GM12878 (cell line): ENCODE measurements at regions not wholly inside any gene's neighbourhood (a gene's known extent, or its start where the extent isn't known, plus 50 kb on each side); places are given as distances from the start of the nearest gene placed in this dataset.

Experiments
- ATAC-seq: fragments of 200-7000 bp; cut with Tn5 transposase; 3 replicates; pipeline ENCODE4 v1.9.1; 2020; ENCODE audit warnings: mild to moderate bottlenecking, moderate library complexity
- BruUV-seq: library from RNA; stranded (reverse); fragments of 400-500 nt; replicated peaks from 2 replicates; lab custom pipeline; 2021; lab: Mats Ljungman, UMichigan
- CTCF ChIA-PET: fragments of 300-600 bp; sonication (Branson Sonifier 250); formaldehyde crosslinking; extraction: SDS; loops from one replicate; lab custom pipeline; 2021; ENCODE audit warnings: inconsistent platforms; lab: Yijun Ruan, JAX
- POLR2A ChIA-PET: fragments of 350-600 bp; formaldehyde crosslinking; extraction: SDS; loops from one replicate; lab custom pipeline; 2021; ENCODE audit warnings: inconsistent platforms; lab: Charles Lee
- RAD21 ChIA-PET: fragments of 300-600 bp; sonication (Branson Sonifier 250); formaldehyde crosslinking; loops from one replicate; lab custom pipeline; 2023; ENCODE audit warnings: antibody characterized with exemption; ENCODE audit not compliant: unreplicated experiment; lab: Charles Lee
- SMC1A ChIA-PET: fragments of 300-600 bp; sonication (Branson Sonifier 250); formaldehyde crosslinking; loops from one replicate; lab custom pipeline; 2023; ENCODE audit not compliant: unreplicated experiment, uncharacterized antibody; lab: Charles Lee
- DNase-seq: peaks from one replicate; pipeline ENCODE4 v3.0.0-alpha.2; 2011; ENCODE audit warnings: low read depth, low spot score
- FAIRE-seq: peaks from 3 replicates; lab custom pipeline; 2011; peaks lifted over from hg19 to GRCh38; lab: Jason Lieb, UNC
- H2AFZ ChIP-seq: 2 replicates; pipeline ENCODE4 v1.6.0; 2011; ENCODE audit warnings: low read depth, low read length, control low read depth; ENCODE audit not compliant: control insufficient read depth
- H3K27ac ChIP-seq: 2 replicates; pipeline ENCODE4 v1.5.1; 2011; ENCODE audit warnings: control low read depth; ENCODE audit not compliant: control insufficient read depth, insufficient read depth
- H3K27me3 ChIP-seq, 2 experiments: replicated peaks in 1 of 2; 2 replicates each; pipeline versions ENCODE4 v1.6.0 to v1.6.1; 2011; ENCODE audit warnings: low read length in 1 of 2; ENCODE audit not compliant: control insufficient read depth in 2 of 2, insufficient read depth in 2 of 2
- H3K36me3 ChIP-seq, 2 experiments: 2 replicates each; pipeline ENCODE4 v1.5.1; 2011; ENCODE audit warnings: low read length in 1 of 2; ENCODE audit not compliant: control insufficient read depth in 2 of 2, insufficient read depth in 2 of 2
- H3K4me1 ChIP-seq: 2 replicates; pipeline ENCODE4 v1.6.1; 2011; ENCODE audit warnings: mild to moderate bottlenecking, low read length, moderate library complexity, mixed read lengths; ENCODE audit not compliant: control insufficient read depth, insufficient read depth
- H3K4me2 ChIP-seq: 2 replicates; pipeline ENCODE4 v1.6.0; 2011; ENCODE audit warnings: control low read depth; ENCODE audit not compliant: control insufficient read depth, insufficient read depth
- H3K4me3 ChIP-seq: fragments of 200-600 bp; sonication (generic); 2 replicates; pipeline ENCODE4 v1.5.1; 2016
- H3K79me2 ChIP-seq: 2 replicates; pipeline ENCODE4 v1.6.0; 2011; ENCODE audit warnings: low read length; ENCODE audit not compliant: control insufficient read depth, insufficient read depth
- H3K9ac ChIP-seq: 2 replicates; pipeline ENCODE4 v1.8.0; 2011; ENCODE audit warnings: low read length, control low read depth, mixed read lengths; ENCODE audit not compliant: control insufficient read depth, insufficient read depth
- H3K9me3 ChIP-seq: replicated peaks from 3 replicates; pipeline ENCODE4 v1.5.1; 2011; ENCODE audit warnings: mild to moderate bottlenecking, low read length; ENCODE audit not compliant: control insufficient read depth, insufficient read depth
- H4K20me1 ChIP-seq: 2 replicates; pipeline ENCODE4 v1.6.0; 2011; ENCODE audit not compliant: control insufficient read depth, insufficient read depth
- BCL11A ChIP-seq: IDR thresholded peaks from 2 replicates; pipeline ENCODE4 v1.6.1; 2011; ENCODE audit warnings: low read depth, low read length
- CHD2 ChIP-seq: IDR thresholded peaks from 2 replicates; pipeline ENCODE4 v1.6.1; 2011; ENCODE audit warnings: low read depth, low read length, improper control_type of control experiment, borderline replicate concordance
- EGR1 ChIP-seq, 2 experiments: IDR thresholded peaks; 1 replicate in 1 of 2; 2 replicates in 1 of 2; pipeline ENCODE4 v1.6.1; 2011 to 2012; ENCODE audit warnings: low read depth in 2 of 2, low read length in 2 of 2, borderline replicate concordance in 1 of 2, mild to moderate bottlenecking in 1 of 2, moderate library complexity in 1 of 2
- EP300 ChIP-seq, 2 experiments: fragments of 150-350 bp in 1 of 2; IDR thresholded peaks; 2 replicates each; pipeline ENCODE4 v1.6.1; 2011 to 2012; ENCODE audit warnings: low read depth in 2 of 2, low read length in 2 of 2, borderline replicate concordance in 1 of 2, improper control_type of control experiment in 1 of 2, inconsistent platforms in 1 of 2; ENCODE audit not compliant: control insufficient read depth in 1 of 2
- HCFC1 ChIP-seq: fragments of 150-350 bp; IDR thresholded peaks from 2 replicates; pipeline ENCODE4 v1.6.1; 2014; ENCODE audit warnings: low read length
- MAX ChIP-seq: IDR thresholded peaks from 2 replicates; pipeline ENCODE4 v1.6.1; 2012; ENCODE audit warnings: low read depth, low read length, improper control_type of control experiment
- MTA2 ChIP-seq: fragments of 450-650 bp; IDR thresholded peaks from 2 replicates; pipeline ENCODE4 v1.6.1; 2016; ENCODE audit warnings: low read depth, mild to moderate bottlenecking, moderate library complexity
- MXI1 ChIP-seq: fragments of 150-350 bp; IDR thresholded peaks from 2 replicates; pipeline ENCODE4 v1.6.1; 2011; ENCODE audit warnings: low read depth, mild to moderate bottlenecking, inconsistent platforms, low read length, improper control_type of control experiment
- NR2C1 ChIP-seq: fragments of 450-650 bp; IDR thresholded peaks from 2 replicates; pipeline ENCODE4 v1.6.1; 2017; ENCODE audit warnings: antibody characterized with exemption, mild to moderate bottlenecking, moderate library complexity
- PBX3 ChIP-seq: IDR thresholded peaks from 2 replicates; pipeline ENCODE4 v1.6.1; 2011; ENCODE audit warnings: mild to moderate bottlenecking, low read depth, low read length, moderate library complexity; ENCODE audit not compliant: insufficient replicate concordance
- SKIL ChIP-seq: fragments of 450-650 bp; IDR thresholded peaks from 2 replicates; pipeline ENCODE4 v1.6.1; 2017; ENCODE audit warnings: mild to moderate bottlenecking, low read depth, inconsistent platforms; ENCODE audit not compliant: poor library complexity, severe bottlenecking
- SREBF2 ChIP-seq: IDR thresholded peaks from 2 replicates; pipeline ENCODE4 v1.6.1; 2012; ENCODE audit warnings: mild to moderate bottlenecking, low read length
- SUPT20H ChIP-seq: IDR thresholded peaks from 2 replicates; pipeline ENCODE4 v1.6.1; 2011; ENCODE audit warnings: low read depth, mild to moderate bottlenecking, low read length, moderate library complexity, borderline replicate concordance; ENCODE audit not compliant: control insufficient read depth
- TBL1XR1 ChIP-seq: IDR thresholded peaks from 2 replicates; pipeline ENCODE4 v1.6.1; 2012; ENCODE audit warnings: low read depth, low read length, improper control_type of control experiment
- WGBS: methylation state at CpG from one replicate; pipeline ENCODE4 v1.1.6; 2016; ENCODE audit warnings: low lambda C conversion rate; ENCODE audit not compliant: insufficient replicate concordance, insufficient coverage; ENCODE audit errors: missing lambda C conversion rate; 5-methylcytosine and 5-hydroxymethylcytosine counted together
- in situ Hi-C: fragments of 300-500 bp; cut with MboI; formaldehyde crosslinking; loops from 9 replicates; pipeline ENCODE4 v1.14.3; 2018; ENCODE audit warnings: mixed read lengths
- intact Hi-C: fragments of 100-400 bp; cut with micrococcal nuclease; formaldehyde crosslinking; loops from one replicate; pipeline ENCODE4 v1.14.2; 2022; ENCODE audit not compliant: unreplicated experiment
- TF ChIP-seq, protein P1 (sequence below): fragments of 150-350 bp; IDR thresholded peaks from 2 replicates; pipeline ENCODE4 v1.6.1; 2016; ENCODE audit warnings: low read depth, low read length
- TF ChIP-seq, protein P2 (sequence below): fragments of 450-650 bp; IDR thresholded peaks from 2 replicates; pipeline ENCODE4 v1.6.1; 2017; ENCODE audit warnings: low read depth, mild to moderate bottlenecking, moderate library complexity

- Histone ChIP-seq H2AFZ (no peak overlapping the region), H3K4me3 (no peak overlapping the region), H3K9me3 (no peaks in the 10 kb centered on the region), H3K9ac (no peak overlapping the region), H3K4me1 (no peaks in the 10 kb centered on the region), H3K27ac (no peak overlapping the region), H3K79me2 (no peaks in the 10 kb centered on the region), H4K20me1 (no peaks in the 10 kb centered on the region), H3K27me3 (no peaks in the 10 kb centered on the region), H3K4me2 (no peak overlapping the region), H3K36me3 (no peaks in the 10 kb centered on the region)
- ChIA-PET RAD21 (no interaction called here), CTCF (no interaction called here), POLR2A (no interaction called here), SMC1A (no interaction called here)
- intact Hi-C loops: no loop called here
- in situ Hi-C loops: no loop called here
- ATAC-seq (no peak), FAIRE-seq (no peak), DNase-seq (no peak)
- BruUV-seq: no TSS peak
- WGBS: 27% methylated on average over 2 of the region's 2 CpGs
- TF ChIP-seq CHD2 (no peak), MAX (no peak), SREBF2 (no peak), MXI1 (no peak), MTA2 (no peak), BCL11A (no peak), PBX3 (no peak), EGR1 (IDR thresholded peaks at IDR 0.05; ENCODE audit: borderline replicate concordance in 1 of 2, low read depth in 2 of 2, low read length in 2 of 2) (no peak), EP300 (IDR thresholded peaks at IDR 0.05; ENCODE audit: borderline replicate concordance in 1 of 2, control insufficient read depth in 1 of 2, low read depth in 2 of 2, low read length in 2 of 2) (no peak), NR2C1 (no peak), SUPT20H (no peak), TBL1XR1 (no peak), SKIL (no peak), HCFC1 (no peak)
- TF ChIP-seq, protein P1, sequence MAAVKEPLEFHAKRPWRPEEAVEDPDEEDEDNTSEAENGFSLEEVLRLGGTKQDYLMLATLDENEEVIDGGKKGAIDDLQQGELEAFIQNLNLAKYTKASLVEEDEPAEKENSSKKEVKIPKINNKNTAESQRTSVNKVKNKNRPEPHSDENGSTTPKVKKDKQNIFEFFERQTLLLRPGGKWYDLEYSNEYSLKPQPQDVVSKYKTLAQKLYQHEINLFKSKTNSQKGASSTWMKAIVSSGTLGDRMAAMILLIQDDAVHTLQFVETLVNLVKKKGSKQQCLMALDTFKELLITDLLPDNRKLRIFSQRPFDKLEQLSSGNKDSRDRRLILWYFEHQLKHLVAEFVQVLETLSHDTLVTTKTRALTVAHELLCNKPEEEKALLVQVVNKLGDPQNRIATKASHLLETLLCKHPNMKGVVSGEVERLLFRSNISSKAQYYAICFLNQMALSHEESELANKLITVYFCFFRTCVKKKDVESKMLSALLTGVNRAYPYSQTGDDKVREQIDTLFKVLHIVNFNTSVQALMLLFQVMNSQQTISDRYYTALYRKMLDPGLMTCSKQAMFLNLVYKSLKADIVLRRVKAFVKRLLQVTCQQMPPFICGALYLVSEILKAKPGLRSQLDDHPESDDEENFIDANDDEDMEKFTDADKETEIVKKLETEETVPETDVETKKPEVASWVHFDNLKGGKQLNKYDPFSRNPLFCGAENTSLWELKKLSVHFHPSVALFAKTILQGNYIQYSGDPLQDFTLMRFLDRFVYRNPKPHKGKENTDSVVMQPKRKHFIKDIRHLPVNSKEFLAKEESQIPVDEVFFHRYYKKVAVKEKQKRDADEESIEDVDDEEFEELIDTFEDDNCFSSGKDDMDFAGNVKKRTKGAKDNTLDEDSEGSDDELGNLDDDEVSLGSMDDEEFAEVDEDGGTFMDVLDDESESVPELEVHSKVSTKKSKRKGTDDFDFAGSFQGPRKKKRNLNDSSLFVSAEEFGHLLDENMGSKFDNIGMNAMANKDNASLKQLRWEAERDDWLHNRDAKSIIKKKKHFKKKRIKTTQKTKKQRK: no peak
- TF ChIP-seq, protein P2, sequence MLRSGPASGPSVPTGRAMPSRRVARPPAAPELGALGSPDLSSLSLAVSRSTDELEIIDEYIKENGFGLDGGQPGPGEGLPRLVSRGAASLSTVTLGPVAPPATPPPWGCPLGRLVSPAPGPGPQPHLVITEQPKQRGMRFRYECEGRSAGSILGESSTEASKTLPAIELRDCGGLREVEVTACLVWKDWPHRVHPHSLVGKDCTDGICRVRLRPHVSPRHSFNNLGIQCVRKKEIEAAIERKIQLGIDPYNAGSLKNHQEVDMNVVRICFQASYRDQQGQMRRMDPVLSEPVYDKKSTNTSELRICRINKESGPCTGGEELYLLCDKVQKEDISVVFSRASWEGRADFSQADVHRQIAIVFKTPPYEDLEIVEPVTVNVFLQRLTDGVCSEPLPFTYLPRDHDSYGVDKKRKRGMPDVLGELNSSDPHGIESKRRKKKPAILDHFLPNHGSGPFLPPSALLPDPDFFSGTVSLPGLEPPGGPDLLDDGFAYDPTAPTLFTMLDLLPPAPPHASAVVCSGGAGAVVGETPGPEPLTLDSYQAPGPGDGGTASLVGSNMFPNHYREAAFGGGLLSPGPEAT: no peak
Observed at GRCh38 chr5:120738568-120738967, 274.5 kb downstream of the PRR16 start.
